ENCODE measurements at regions not wholly inside any gene's neighbourhood (a gene's known extent, or its start where the extent isn't known, plus 50 kb on each side); places are given as distances from the start of the nearest gene placed in this dataset.
"Not testable (repeated sequence)": the region's sequence is repeated elsewhere in the genome, so short reads cannot be mapped to it uniquely, and the experiment has no call there.

DNA sequence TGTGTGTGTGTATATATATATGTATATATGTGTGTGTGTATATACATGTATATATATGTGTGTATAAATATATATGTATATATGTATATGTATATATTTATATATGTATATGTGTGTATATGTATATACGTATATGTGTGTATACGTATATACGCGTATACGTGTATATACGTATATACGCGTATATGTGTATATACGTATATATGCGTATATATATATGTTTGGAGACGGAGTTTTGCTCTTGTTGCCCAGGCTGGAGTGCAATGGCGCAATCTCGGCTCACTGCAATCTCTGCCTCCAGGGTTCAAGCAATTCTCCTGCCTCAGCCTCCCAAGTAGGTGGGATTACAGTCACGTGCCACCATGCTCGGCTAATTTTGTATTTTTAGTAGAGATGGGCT lies 212.6 kb downstream of the KCNJ2 start:
- not testable (repeated sequence) for TF ChIP-seq EZH2 (IDR thresholded peaks at IDR 0.05; ENCODE audit: low read depth); CTCF (conservative IDR thresholded peaks at IDR 0.05)

Measured in PC-9 (cell line).